Upper lobe of left lung (tissue), 6 donors: ENCODE measurements at regions not wholly inside any gene's neighbourhood (a gene's known extent, or its start where the extent isn't known, plus 50 kb on each side); places are given as distances from the start of the nearest gene placed in this dataset.
"Not testable (repeated sequence)": the region's sequence is repeated elsewhere in the genome, so short reads cannot be mapped to it uniquely, and the experiment has no call there.

ENCODE experiments used
- ATAC-seq, 2 donors: fragments of 200-7000 bp; cut with Tn5 transposase; one replicate each; pipeline ENCODE4 v1.9.1; 2022; ENCODE audit warnings: mild to moderate bottlenecking in 2 of 2, moderate library complexity in 2 of 2; ENCODE audit not compliant: low FRiP score in 2 of 2
- DNase-seq, 2 donors: peaks; one replicate each; pipeline ENCODE4 v3.0.0-alpha.2; 2019 to 2020
- H3K27ac ChIP-seq, 4 donors: fragments of 200-600 bp; sonication (generic); one replicate each; pipeline ENCODE4 v1.5.1; 2016 to 2019
- H3K27me3 ChIP-seq, 4 donors: fragments of 200-600 bp; sonication (generic); one replicate each; pipeline ENCODE4 v1.5.1; 2017 to 2019
- H3K36me3 ChIP-seq, 4 donors: fragments of 200-600 bp; sonication (generic); one replicate each; pipeline ENCODE4 v1.5.1; 2016 to 2019
- H3K4me1 ChIP-seq, 4 donors: fragments of 200-600 bp; sonication (generic); one replicate each; pipeline ENCODE4 v1.5.1; 2018 to 2019
- H3K4me3 ChIP-seq, 4 donors: fragments of 200-600 bp; sonication (generic); one replicate each; pipeline ENCODE4 v1.5.1; 2017 to 2019; ENCODE audit warnings: mild to moderate bottlenecking in 2 of 4, moderate library complexity in 1 of 4
- H3K9me3 ChIP-seq, 4 donors: fragments of 200-600 bp; sonication (generic); one replicate each; pipeline ENCODE4 v1.5.1; 2018 to 2019
- EP300 ChIP-seq, 4 donors: sonication (generic); formaldehyde crosslinking; IDR thresholded peaks; one replicate each; pipeline ENCODE4 v1.5.1; 2017; ENCODE audit warnings: antibody characterized with exemption in 4 of 4, control low read depth in 2 of 4
- POLR2A ChIP-seq, 4 donors: fragments of 450-650 bp; IDR thresholded peaks; one replicate each; pipeline ENCODE4 v1.5.1; 2016 to 2017; ENCODE audit warnings: antibody characterized with exemption in 4 of 4, mild to moderate bottlenecking in 2 of 4
- POLR2AphosphoS5 ChIP-seq, 2 donors: sonication (generic); formaldehyde crosslinking; IDR thresholded peaks; one replicate each; pipeline ENCODE4 v1.5.1; 2017; ENCODE audit warnings: antibody characterized with exemption in 2 of 2
- WGBS, 2 donors: methylation state at CpG; one replicate each; pipeline ENCODE4 v1.1.5; 2017 to 2018; 5-methylcytosine and 5-hydroxymethylcytosine counted together
- TF ChIP-seq, protein P1 (sequence below), 6 experiments: fragments of 450-650 bp in 4 of 6; fragments of 200-600 bp in 2 of 6; sonication (generic) in 2 of 6; IDR thresholded peaks; one replicate each; pipeline ENCODE4 v1.5.1; 2016 to 2019; ENCODE audit warnings: antibody characterized with exemption in 6 of 6
- donor health status: DM: no; HTN: no; CAD: no; lungs with moderate emphysema.
- donor health status: DM: no; HTN: yes; CAD: no; lungs with severe emphysema.

GRCh38 chr5:21471691-21472090 lies 1381.5 kb downstream of the CDH12 start:
- ATAC-seq, DNase-seq, H3K4me3 ChIP-seq, H3K9me3 ChIP-seq, H3K4me1 ChIP-seq, H3K27ac ChIP-seq, H3K27me3 ChIP-seq, H3K36me3 ChIP-seq: not testable (repeated sequence)
- WGBS, 2 donors, result 94 to 100% methylated on average over 2 to 3 of the region's 3 CpGs

GRCh38 chr5:21469523-21470101 lies 1383.5 kb downstream of the CDH12 start:
- H3K27me3 ChIP-seq, DNase-seq, ATAC-seq, H3K9me3 ChIP-seq, H3K4me1 ChIP-seq, H3K4me3 ChIP-seq, H3K27ac ChIP-seq: not testable (repeated sequence)
- 86 to 91% methylated on average over 5 to 6 of the region's 6 CpGs for WGBS, 2 donors
- peaks cover 0 to 10% (median 2%) of the 10 kb centered on the region in 4 donors for H3K36me3 ChIP-seq
- TF ChIP-seq, protein P1, sequence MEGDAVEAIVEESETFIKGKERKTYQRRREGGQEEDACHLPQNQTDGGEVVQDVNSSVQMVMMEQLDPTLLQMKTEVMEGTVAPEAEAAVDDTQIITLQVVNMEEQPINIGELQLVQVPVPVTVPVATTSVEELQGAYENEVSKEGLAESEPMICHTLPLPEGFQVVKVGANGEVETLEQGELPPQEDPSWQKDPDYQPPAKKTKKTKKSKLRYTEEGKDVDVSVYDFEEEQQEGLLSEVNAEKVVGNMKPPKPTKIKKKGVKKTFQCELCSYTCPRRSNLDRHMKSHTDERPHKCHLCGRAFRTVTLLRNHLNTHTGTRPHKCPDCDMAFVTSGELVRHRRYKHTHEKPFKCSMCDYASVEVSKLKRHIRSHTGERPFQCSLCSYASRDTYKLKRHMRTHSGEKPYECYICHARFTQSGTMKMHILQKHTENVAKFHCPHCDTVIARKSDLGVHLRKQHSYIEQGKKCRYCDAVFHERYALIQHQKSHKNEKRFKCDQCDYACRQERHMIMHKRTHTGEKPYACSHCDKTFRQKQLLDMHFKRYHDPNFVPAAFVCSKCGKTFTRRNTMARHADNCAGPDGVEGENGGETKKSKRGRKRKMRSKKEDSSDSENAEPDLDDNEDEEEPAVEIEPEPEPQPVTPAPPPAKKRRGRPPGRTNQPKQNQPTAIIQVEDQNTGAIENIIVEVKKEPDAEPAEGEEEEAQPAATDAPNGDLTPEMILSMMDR (IDR thresholded peaks at IDR 0.05), result peak in 1 of 6 experiments; percentile 11

GRCh38 chr5:21467544-21467943 lies 1385.6 kb downstream of the CDH12 start:
- not testable (repeated sequence) for DNase-seq, H3K27ac ChIP-seq, H3K4me3 ChIP-seq, ATAC-seq, H3K27me3 ChIP-seq, H3K9me3 ChIP-seq, H3K4me1 ChIP-seq
- peaks cover 0 to 22% (median 7%) of the 10 kb centered on the region in 4 donors for H3K36me3 ChIP-seq
- WGBS, 2 donors, result 96 to 100% methylated on average over 3 of the region's 5 CpGs

DNA sequence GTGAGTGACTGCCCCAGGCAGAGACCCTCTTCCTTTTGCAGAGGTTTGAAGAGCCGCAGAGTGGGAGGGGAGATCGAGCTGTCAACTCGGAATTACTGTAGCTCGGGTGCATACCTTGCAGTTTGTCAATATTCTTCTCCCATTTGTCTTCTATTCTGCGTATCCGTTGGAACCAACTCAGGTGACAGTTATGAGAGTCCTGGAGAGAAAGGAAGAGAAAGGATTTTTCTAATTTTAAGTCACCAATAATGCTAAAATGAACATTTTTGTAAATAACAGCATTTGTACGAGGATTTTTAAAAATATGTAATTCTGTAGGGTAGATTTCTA lies 1393.4 kb downstream of the CDH12 start:
- H3K36me3 ChIP-seq, result peaks cover 0 to 23% (median 5%) of the 10 kb centered on the region in 4 donors
- not testable (repeated sequence) for ATAC-seq, H3K27me3 ChIP-seq, DNase-seq, H3K4me1 ChIP-seq, H3K9me3 ChIP-seq
- peak overlapping the region; percentile 42 to 82 (median 62) for H3K27ac ChIP-seq
- peak overlapping the region; percentile 73 to 83 (median 76) for H3K4me3 ChIP-seq
- WGBS, 2 donors, result 0% methylated on average over 2 of the region's 7 CpGs; no CpG with 5 or more reads in 1 of the 2 donors

DNA sequence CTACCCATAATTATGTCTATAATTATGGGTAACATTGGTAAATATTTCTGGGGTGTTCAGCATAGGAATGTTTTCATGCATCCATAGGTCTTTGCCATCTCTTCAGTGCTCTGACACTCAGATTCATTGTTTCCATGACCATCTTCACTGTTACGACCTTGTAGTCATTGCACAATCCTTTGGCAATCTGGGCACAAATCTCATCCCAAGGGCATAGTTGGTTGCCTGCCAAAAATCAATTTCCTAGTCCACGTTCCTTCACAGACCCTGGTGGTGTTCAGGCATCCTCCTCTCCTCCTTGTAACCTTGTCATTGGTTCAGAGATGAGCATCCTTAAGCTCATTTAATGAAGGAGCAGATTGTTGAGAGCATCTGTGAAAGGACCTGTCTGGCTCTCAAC lies 1400.7 kb downstream of the CDH12 start:
- no peak for DNase-seq
- H3K9me3 ChIP-seq, result no peaks in the 10 kb centered on the region
- WGBS, 2 donors, result 30 to 36% methylated on average over 2 of the region's 2 CpGs
- TF ChIP-seq EP300 (IDR thresholded peaks at IDR 0.05), result no peak
- TF ChIP-seq, protein P1 (IDR thresholded peaks at IDR 0.05), result no peak
- TF ChIP-seq POLR2AphosphoS5 (IDR thresholded peaks at IDR 0.05), result no peak
- TF ChIP-seq POLR2A (IDR thresholded peaks at IDR 0.05), result no peak
- ATAC-seq, result no peak
- no peak overlapping the region for H3K27ac ChIP-seq
- no peaks in the 10 kb centered on the region for H3K36me3 ChIP-seq
- no peaks in the 10 kb centered on the region for H3K4me1 ChIP-seq
- no peaks in the 10 kb centered on the region for H3K27me3 ChIP-seq
- no peak overlapping the region for H3K4me3 ChIP-seq

- WGBS, 2 donors, result 49 to 53% methylated on average over 2 of the region's 2 CpGs
- Histone ChIP-seq H3K9me3 (no peaks in the 10 kb centered on the region), H3K27ac (no peak overlapping the region), H3K27me3 (no peaks in the 10 kb centered on the region), H3K4me3 (no peak overlapping the region), H3K4me1 (no peaks in the 10 kb centered on the region), H3K36me3 (no peaks in the 10 kb centered on the region)
- TF ChIP-seq POLR2A (IDR thresholded peaks at IDR 0.05), result no peak
- DNase-seq, result no peak
- no peak for ATAC-seq
Observed at GRCh38 chr5:21432646-21433045, 1420.5 kb downstream of the CDH12 start.

DNA sequence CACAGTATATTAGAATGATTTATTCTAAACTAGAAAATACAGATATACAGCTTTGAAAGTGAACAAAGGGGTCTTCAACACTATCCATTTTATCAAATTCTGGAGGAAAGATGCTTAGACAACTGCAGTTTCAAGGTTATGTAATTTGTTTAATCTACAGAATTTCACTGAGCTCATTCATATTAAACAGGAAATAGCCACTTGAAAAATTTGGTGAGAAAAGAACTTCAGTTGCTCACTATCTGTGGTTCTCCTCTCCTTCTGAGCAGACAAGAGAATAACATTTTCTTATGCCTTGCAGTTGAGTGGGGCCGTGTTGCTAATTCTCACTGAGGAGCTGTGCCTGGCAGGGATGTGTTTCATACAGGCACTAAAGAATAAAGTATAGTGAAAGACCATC lies 1428.2 kb downstream of the CDH12 start:
- Histone ChIP-seq H3K9me3 (no peaks in the 10 kb centered on the region), H3K27ac (no peak overlapping the region), H3K4me1 (no peaks in the 10 kb centered on the region), H3K36me3 (no peaks in the 10 kb centered on the region), H3K27me3 (no peaks in the 10 kb centered on the region), H3K4me3 (no peak overlapping the region)
- TF ChIP-seq, protein P1 (IDR thresholded peaks at IDR 0.05), result no peak
- no peak for TF ChIP-seq EP300 (IDR thresholded peaks at IDR 0.05)
- no peak for TF ChIP-seq POLR2A (IDR thresholded peaks at IDR 0.05)
- TF ChIP-seq POLR2AphosphoS5 (IDR thresholded peaks at IDR 0.05), result no peak
- WGBS, 2 donors, result 78 to 84% methylated on average over 1 of the region's 1 CpG
- DNase-seq (no peak), ATAC-seq (no peak)
